ENCODE measurements at regions not wholly inside any gene's neighbourhood (a gene's known extent, or its start where the extent isn't known, plus 50 kb on each side); places are given as distances from the start of the nearest gene placed in this dataset.

- no peak for DNase-seq (ENCODE audit: low read depth)
Measured at GRCh38 chr6:154885214-154885613, 109.9 kb upstream of the TIAM2 start.

GRCh38 chr6:154886016-154886415 lies 109.1 kb upstream of the TIAM2 start:
- no peak for DNase-seq (ENCODE audit: low read depth)

GRCh38 chr6:154886471-154886870 lies 108.6 kb upstream of the TIAM2 start:
- no peak for DNase-seq (ENCODE audit: low read depth)

- no peak for DNase-seq (ENCODE audit: low read depth)
Measured at GRCh38 chr6:154887051-154887450, 108.1 kb upstream of the TIAM2 start.

GRCh38 chr6:154888421-154889295 lies 106.5 kb upstream of the TIAM2 start:
- no peak for DNase-seq (ENCODE audit: low read depth)

GRCh38 chr6:154890874-154891273 lies 104.2 kb upstream of the TIAM2 start:
- no peak for DNase-seq (ENCODE audit: low read depth)

GRCh38 chr6:154891901-154892300 lies 103.2 kb upstream of the TIAM2 start:
- DNase-seq (ENCODE audit: low read depth): no peak

- DNase-seq (ENCODE audit: low read depth): no peak
Measured at GRCh38 chr6:154893917-154894316, 101.2 kb upstream of the TIAM2 start.

- no peak for DNase-seq (ENCODE audit: low read depth)
Measured at GRCh38 chr6:154894902-154895301, 100.2 kb upstream of the TIAM2 start.

- DNase-seq (ENCODE audit: low read depth): no peak
Measured at GRCh38 chr6:154895841-154896240, 99.3 kb upstream of the TIAM2 start.

GRCh38 chr6:154898821-154899220 lies 96.3 kb upstream of the TIAM2 start:
- DNase-seq (ENCODE audit: low read depth): no peak

GRCh38 chr6:154899824-154900463 lies 95.2 kb upstream of the TIAM2 start:
- DNase-seq (ENCODE audit: low read depth): no peak

GRCh38 chr6:154901876-154902552 lies 93.1 kb upstream of the TIAM2 start:
- no peak for DNase-seq (ENCODE audit: low read depth)

- no peak for DNase-seq (ENCODE audit: low read depth)
Measured at GRCh38 chr6:154907291-154907690, 87.8 kb upstream of the TIAM2 start.

- DNase-seq (ENCODE audit: low read depth): no peak
Measured at GRCh38 chr6:154908723-154909122, 86.4 kb upstream of the TIAM2 start.

GRCh38 chr6:154909311-154909710 lies 85.8 kb upstream of the TIAM2 start:
- DNase-seq (ENCODE audit: low read depth): no peak

GRCh38 chr6:154909821-154910220 lies 85.3 kb upstream of the TIAM2 start:
- DNase-seq (ENCODE audit: low read depth): no peak

- DNase-seq (ENCODE audit: low read depth): no peak
Measured at GRCh38 chr6:154914288-154914687, 80.8 kb upstream of the TIAM2 start.

- DNase-seq (ENCODE audit: low read depth): no peak
Measured at GRCh38 chr6:154916857-154917256, 78.3 kb upstream of the TIAM2 start.

GRCh38 chr6:154917941-154918340 lies 77.2 kb upstream of the TIAM2 start:
- DNase-seq (ENCODE audit: low read depth): no peak

- no peak for DNase-seq (ENCODE audit: low read depth)
Measured at GRCh38 chr6:154919806-154920205, 75.3 kb upstream of the TIAM2 start.

GRCh38 chr6:154920495-154921200 lies 74.5 kb upstream of the TIAM2 start:
- DNase-seq (ENCODE audit: low read depth): no peak

Measured in activated T-helper 9 cell treated with anti-CD3 and anti-CD28 coated beads, Interleukin-2, amount 50 U/mL, for 16 hours (primary cell).